RWPE2 (cell line): ENCODE measurements at regions not wholly inside any gene's neighbourhood (a gene's known extent, or its start where the extent isn't known, plus 50 kb on each side); places are given as distances from the start of the nearest gene placed in this dataset.

ENCODE experiments used
- ATAC-seq: fragments of 200-7000 bp; cut with Tn5 transposase; 3 replicates; pipeline ENCODE4 v1.9.1; 2021; ENCODE audit warnings: low read depth
- DNase-seq: peaks from one replicate; pipeline ENCODE4 v3.0.0-alpha.2; 2020; ENCODE audit warnings: low spot score
- H3K27ac ChIP-seq: fragments of 450-650 bp; 2 replicates; pipeline ENCODE4 v1.5.1; 2017; ENCODE audit warnings: mild to moderate bottlenecking; ENCODE audit not compliant: poor library complexity, severe bottlenecking
- H3K27me3 ChIP-seq: fragments of 250-450 bp; sonication (Bioruptor Pico); 2 replicates; pipeline ENCODE4 v1.5.1; 2021; ENCODE audit warnings: mild to moderate bottlenecking, moderate library complexity; ENCODE audit not compliant: insufficient read depth, poor library complexity, severe bottlenecking
- H3K36me3 ChIP-seq: fragments of 250-450 bp; sonication (Bioruptor Pico); 2 replicates; pipeline ENCODE4 v1.5.1; 2020; ENCODE audit warnings: low read depth, mild to moderate bottlenecking, moderate library complexity
- H3K4me1 ChIP-seq: fragments of 250-450 bp; sonication (Bioruptor Pico); 2 replicates; pipeline ENCODE4 v1.5.1; 2021; ENCODE audit warnings: mild to moderate bottlenecking, moderate library complexity; ENCODE audit not compliant: insufficient read depth, poor library complexity, severe bottlenecking
- H3K4me3 ChIP-seq: fragments of 250-450 bp; sonication (Bioruptor Pico); 2 replicates; pipeline ENCODE4 v1.5.1; 2021; ENCODE audit warnings: mild to moderate bottlenecking, moderate library complexity; ENCODE audit not compliant: severe bottlenecking
- H3K9me3 ChIP-seq: fragments of 250-450 bp; sonication (Bioruptor Pico); 2 replicates; pipeline ENCODE4 v1.5.1; 2021; ENCODE audit warnings: mild to moderate bottlenecking, moderate library complexity; ENCODE audit not compliant: severe bottlenecking
- TF ChIP-seq, protein P1 (sequence below): fragments of 450-650 bp; IDR thresholded peaks from one replicate; pipeline ENCODE4 v1.5.1; 2017; ENCODE audit warnings: mild to moderate bottlenecking, moderate library complexity; ENCODE audit not compliant: poor library complexity, severe bottlenecking

GRCh38 chr2:163231666-163232065 is 393.1 kb upstream of the KCNH7 start:
- ATAC-seq (no peak), DNase-seq (no peak)
- Histone ChIP-seq H3K9me3 (no peaks in the 10 kb centered on the region), H3K27me3 (no peaks in the 10 kb centered on the region), H3K27ac (no peak overlapping the region), H3K4me3 (no peak overlapping the region), H3K36me3 (no peaks in the 10 kb centered on the region), H3K4me1 (no peaks in the 10 kb centered on the region)
- TF ChIP-seq, protein P1, sequence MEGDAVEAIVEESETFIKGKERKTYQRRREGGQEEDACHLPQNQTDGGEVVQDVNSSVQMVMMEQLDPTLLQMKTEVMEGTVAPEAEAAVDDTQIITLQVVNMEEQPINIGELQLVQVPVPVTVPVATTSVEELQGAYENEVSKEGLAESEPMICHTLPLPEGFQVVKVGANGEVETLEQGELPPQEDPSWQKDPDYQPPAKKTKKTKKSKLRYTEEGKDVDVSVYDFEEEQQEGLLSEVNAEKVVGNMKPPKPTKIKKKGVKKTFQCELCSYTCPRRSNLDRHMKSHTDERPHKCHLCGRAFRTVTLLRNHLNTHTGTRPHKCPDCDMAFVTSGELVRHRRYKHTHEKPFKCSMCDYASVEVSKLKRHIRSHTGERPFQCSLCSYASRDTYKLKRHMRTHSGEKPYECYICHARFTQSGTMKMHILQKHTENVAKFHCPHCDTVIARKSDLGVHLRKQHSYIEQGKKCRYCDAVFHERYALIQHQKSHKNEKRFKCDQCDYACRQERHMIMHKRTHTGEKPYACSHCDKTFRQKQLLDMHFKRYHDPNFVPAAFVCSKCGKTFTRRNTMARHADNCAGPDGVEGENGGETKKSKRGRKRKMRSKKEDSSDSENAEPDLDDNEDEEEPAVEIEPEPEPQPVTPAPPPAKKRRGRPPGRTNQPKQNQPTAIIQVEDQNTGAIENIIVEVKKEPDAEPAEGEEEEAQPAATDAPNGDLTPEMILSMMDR = no peak

GRCh38 chr2:163213661-163214081 is 375.1 kb upstream of the KCNH7 start:
- Histone ChIP-seq H3K4me1 (peaks cover 15% of the 10 kb centered on the region), H3K36me3 (no peaks in the 10 kb centered on the region), H3K27ac (no peak overlapping the region), H3K27me3 (no peaks in the 10 kb centered on the region), H3K9me3 (no peaks in the 10 kb centered on the region), H3K4me3 (no peak overlapping the region)
- ATAC-seq (no peak), DNase-seq (no peak)
- TF ChIP-seq, protein P1 = no peak

DNA sequence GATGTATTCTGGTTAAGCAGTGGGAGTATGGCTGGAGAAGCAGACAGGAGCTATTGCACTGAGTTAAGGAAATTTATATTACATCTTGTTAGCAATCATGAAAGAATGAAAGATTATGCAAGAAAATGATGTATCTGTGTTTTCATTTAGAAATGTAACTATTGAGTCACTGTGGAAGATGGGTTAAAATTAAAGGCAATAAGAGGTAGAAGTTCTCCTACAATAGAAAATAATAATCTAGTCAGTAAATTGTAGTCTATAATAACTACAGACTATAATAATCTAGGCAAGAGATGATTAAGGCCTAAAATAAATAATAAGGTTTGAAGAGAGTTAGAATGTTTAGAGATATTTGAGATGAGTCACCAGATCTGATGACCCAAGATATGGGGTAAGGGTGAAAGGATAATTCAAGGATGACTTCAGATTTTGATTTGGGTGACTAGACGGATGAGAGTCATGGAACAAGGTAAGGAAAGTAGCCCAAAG is 371.9 kb upstream of the KCNH7 start:
- DNase-seq (no peak), ATAC-seq (peak; percentile 85)
- Histone ChIP-seq H3K36me3 (no peaks in the 10 kb centered on the region), H3K27ac (peak overlapping the region; percentile 45), H3K27me3 (no peaks in the 10 kb centered on the region), H3K4me1 (peaks cover 15% of the 10 kb centered on the region), H3K4me3 (no peak overlapping the region), H3K9me3 (no peaks in the 10 kb centered on the region)
- TF ChIP-seq, protein P1 = no peak

GRCh38 chr2:163207693-163208370 is 369.3 kb upstream of the KCNH7 start:
- ATAC-seq = no peak; the same call in 2 of the 3 replicates

More at GRCh38 chr2:163207693-163208370, 369.3 kb upstream of the KCNH7 start:
- no peaks in the 10 kb centered on the region for H3K27me3 ChIP-seq
- no peak overlapping the region for H3K27ac ChIP-seq
- no peaks in the 10 kb centered on the region for H3K36me3 ChIP-seq
- no peak overlapping the region for H3K4me3 ChIP-seq
- TF ChIP-seq, protein P1 = no peak
- no peaks in the 10 kb centered on the region for H3K9me3 ChIP-seq
- no peak for DNase-seq
- peaks cover 15% of the 10 kb centered on the region for H3K4me1 ChIP-seq
